Mesenchymal stem cell (in vitro differentiated cells and primary cell): ENCODE measurements at regions not wholly inside any gene's neighbourhood (a gene's known extent, or its start where the extent isn't known, plus 50 kb on each side); places are given as distances from the start of the nearest gene placed in this dataset.
"Not testable (repeated sequence)": the region's sequence is repeated elsewhere in the genome, so short reads cannot be mapped to it uniquely, and the experiment has no call there.

Source experiments
- DNase-seq: peaks from one replicate; pipeline ENCODE4 v3.0.0-alpha.2; 2013
- H2AFZ ChIP-seq: one replicate; pipeline ENCODE4 v1.6.1; 2013; ENCODE audit warnings: low read depth, mild to moderate bottlenecking, control low read depth, inconsistent platforms, low read length, moderate library complexity
- H2AK5ac ChIP-seq: 2 replicates; pipeline ENCODE4 v1.6.1; 2013; ENCODE audit warnings: low read length, moderate library complexity, mild to moderate bottlenecking, inconsistent platforms; ENCODE audit not compliant: severe bottlenecking
- H2BK120ac ChIP-seq: one replicate; pipeline ENCODE4 v1.6.1; 2013; ENCODE audit warnings: low read depth, mild to moderate bottlenecking, inconsistent platforms, low read length, moderate library complexity
- H2BK12ac ChIP-seq, 2 experiments: one replicate each; pipeline ENCODE4 v1.6.1; 2013; ENCODE audit warnings: inconsistent platforms in 2 of 2, low read length in 2 of 2, mild to moderate bottlenecking in 2 of 2, moderate library complexity in 2 of 2, control low read depth in 1 of 2
- H2BK15ac ChIP-seq: one replicate; pipeline ENCODE4 v1.6.1; 2013; ENCODE audit warnings: mild to moderate bottlenecking, low read depth, inconsistent platforms; ENCODE audit not compliant: poor library complexity, severe bottlenecking
- H2BK5ac ChIP-seq: 2 replicates; pipeline ENCODE4 v1.6.1; 2013; ENCODE audit warnings: low read depth, mild to moderate bottlenecking, low read length, control low read depth, inconsistent platforms; ENCODE audit not compliant: poor library complexity, severe bottlenecking
- H3K14ac ChIP-seq, 2 experiments: one replicate each; pipeline ENCODE4 v1.6.1; 2013; ENCODE audit warnings: inconsistent platforms in 2 of 2, low read length in 2 of 2, control low read depth in 1 of 2, mild to moderate bottlenecking in 1 of 2, moderate library complexity in 1 of 2
- H3K18ac ChIP-seq, 2 experiments: one replicate each; pipeline ENCODE4 v1.6.1; 2013; ENCODE audit warnings: inconsistent platforms in 2 of 2, low read length in 2 of 2, control low read depth in 1 of 2, low read depth in 1 of 2, mild to moderate bottlenecking in 1 of 2
- H3K23ac ChIP-seq, 2 experiments: one replicate each; pipeline ENCODE4 v1.6.1; 2013; ENCODE audit warnings: inconsistent platforms in 2 of 2, low read length in 2 of 2, mild to moderate bottlenecking in 2 of 2, moderate library complexity in 2 of 2, control low read depth in 1 of 2
- H3K27ac ChIP-seq: 2 replicates; pipeline ENCODE4 v1.5.1; 2013; ENCODE audit warnings: mild to moderate bottlenecking, moderate library complexity, low read length, control low read depth, inconsistent platforms; ENCODE audit not compliant: poor library complexity, severe bottlenecking
- H3K27me3 ChIP-seq, 2 experiments: 2 replicates each; pipeline versions ENCODE4 v1.6.1 to v1.7.0; 2013; ENCODE audit warnings: low read length in 2 of 2, mild to moderate bottlenecking in 2 of 2, moderate library complexity in 2 of 2, control low read depth in 1 of 2, inconsistent platforms in 1 of 2; ENCODE audit not compliant: control insufficient read depth in 1 of 2, insufficient read depth in 1 of 2
- H3K36me3 ChIP-seq, 2 experiments: 2 replicates each; pipeline versions ENCODE4 v1.6.1 to v1.7.0; 2013; ENCODE audit warnings: low read length in 2 of 2, control low read depth in 1 of 2, inconsistent platforms in 1 of 2, low read depth in 1 of 2, mild to moderate bottlenecking in 1 of 2; ENCODE audit not compliant: insufficient read depth in 2 of 2, control insufficient read depth in 1 of 2
- H3K4ac ChIP-seq, 2 experiments: one replicate each; pipeline ENCODE4 v1.6.1; 2013; ENCODE audit warnings: inconsistent platforms in 2 of 2, low read length in 2 of 2, mild to moderate bottlenecking in 2 of 2, moderate library complexity in 2 of 2, control low read depth in 1 of 2, low read depth in 1 of 2
- H3K4me1 ChIP-seq: 2 replicates; pipeline ENCODE4 v1.6.1; 2013; ENCODE audit warnings: low read depth, low read length, control low read depth; ENCODE audit not compliant: control insufficient read depth, insufficient read depth
- H3K4me2 ChIP-seq: 2 replicates; pipeline ENCODE4 v1.6.1; 2013; ENCODE audit warnings: low read length, mild to moderate bottlenecking, inconsistent platforms; ENCODE audit not compliant: poor library complexity, severe bottlenecking
- H3K4me3 ChIP-seq, 2 experiments: 2 replicates each; pipeline versions ENCODE4 v1.5.1 to v1.7.0; 2013; ENCODE audit warnings: low read length in 2 of 2, mild to moderate bottlenecking in 2 of 2, control low read depth in 1 of 2, low read depth in 1 of 2; ENCODE audit not compliant: insufficient read depth in 1 of 2
- H3K79me1 ChIP-seq: replicated peaks from 2 replicates; pipeline ENCODE4 v1.6.1; 2013; ENCODE audit warnings: mild to moderate bottlenecking, control low read depth, low read length, inconsistent platforms; ENCODE audit not compliant: poor library complexity, severe bottlenecking
- H3K9ac ChIP-seq: 2 replicates; pipeline ENCODE4 v1.7.0; 2013; ENCODE audit warnings: mild to moderate bottlenecking, low read length, moderate library complexity
- H3K9me3 ChIP-seq: 2 replicates; pipeline ENCODE4 v1.7.0; 2013; ENCODE audit warnings: mild to moderate bottlenecking, low read length; ENCODE audit not compliant: control insufficient read depth
- H4K8ac ChIP-seq: one replicate; pipeline ENCODE4 v1.6.1; 2013; ENCODE audit warnings: inconsistent platforms, mild to moderate bottlenecking, low read length, moderate library complexity
- H4K91ac ChIP-seq: one replicate; pipeline ENCODE4 v1.6.1; 2013; ENCODE audit warnings: mild to moderate bottlenecking, low read length, inconsistent platforms
- WGBS: methylation state at CpG from one replicate; pipeline ENCODE4 v1.1.7; 2013; ENCODE audit warnings: mixed read lengths; 5-methylcytosine and 5-hydroxymethylcytosine counted together

GRCh38 chr2:34147780-34148179, 548.7 kb upstream of the FAM98A start:
- Histone ChIP-seq H2BK12ac (no peak overlapping the region), H2BK15ac (no peak overlapping the region), H2BK120ac (no peak overlapping the region), H3K4me2 (no peak overlapping the region), H4K8ac (no peak overlapping the region), H3K79me1 (no peaks in the 10 kb centered on the region), H3K23ac (no peak overlapping the region), H2AFZ (no peak overlapping the region), H3K9ac (no peak overlapping the region), H3K14ac (no peak overlapping the region), H3K18ac (no peak overlapping the region), H3K4ac (no peak overlapping the region), H3K9me3 (no peaks in the 10 kb centered on the region), H2AK5ac (no peak overlapping the region), H3K4me1 (peaks cover 3% of the 10 kb centered on the region), H4K91ac (no peak overlapping the region), H3K27me3 (no peaks in the 10 kb centered on the region), H2BK5ac (no peak overlapping the region), H3K36me3 (no peaks in the 10 kb centered on the region), H3K4me3 (no peak overlapping the region), H3K27ac (no peak overlapping the region)
- WGBS = 85% methylated on average over 8 of the region's 8 CpGs
- DNase-seq = no peak

GRCh38 chr2:34143149-34143548, 544.0 kb upstream of the FAM98A start:
- Histone ChIP-seq H3K23ac (no peak overlapping the region), H3K27ac (no peak overlapping the region), H3K27me3 (no peaks in the 10 kb centered on the region), H3K4ac (no peak overlapping the region), H4K8ac (no peak overlapping the region), H3K4me3 (no peak overlapping the region), H3K14ac (no peak overlapping the region), H3K4me1 (peaks cover 2% of the 10 kb centered on the region), H2AFZ (no peak overlapping the region), H2BK12ac (no peak overlapping the region), H3K9ac (no peak overlapping the region), H3K79me1 (no peaks in the 10 kb centered on the region), H2AK5ac (no peak overlapping the region), H3K36me3 (no peaks in the 10 kb centered on the region), H2BK15ac (no peak overlapping the region), H4K91ac (no peak overlapping the region), H2BK120ac (no peak overlapping the region), H2BK5ac (no peak overlapping the region), H3K4me2 (no peak overlapping the region), H3K9me3 (no peaks in the 10 kb centered on the region), H3K18ac (no peak overlapping the region)
- no peak for DNase-seq
- 89% methylated on average over 1 of the region's 1 CpG for WGBS

GRCh38 chr2:34142531-34143008, 543.5 kb upstream of the FAM98A start:
- H2AFZ ChIP-seq, H4K8ac ChIP-seq, H3K4ac ChIP-seq, H3K27ac ChIP-seq, H2BK5ac ChIP-seq, H2AK5ac ChIP-seq, H3K23ac ChIP-seq, H3K4me2 ChIP-seq, H2BK12ac ChIP-seq, H3K9ac ChIP-seq, H4K91ac ChIP-seq, H3K79me1 ChIP-seq, H3K9me3 ChIP-seq, H3K4me3 ChIP-seq, H3K18ac ChIP-seq, H3K4me1 ChIP-seq, H3K36me3 ChIP-seq, H2BK120ac ChIP-seq, H3K14ac ChIP-seq, DNase-seq, H2BK15ac ChIP-seq, H3K27me3 ChIP-seq: not testable (repeated sequence)
- 84% methylated on average over 17 of the region's 18 CpGs for WGBS

GRCh38 chr2:34133065-34133464, 534.0 kb upstream of the FAM98A start:
- not testable (repeated sequence) for H3K4me3 ChIP-seq, H4K8ac ChIP-seq, H3K27me3 ChIP-seq, H2BK15ac ChIP-seq, H3K9ac ChIP-seq, H3K4me2 ChIP-seq, DNase-seq, H3K4ac ChIP-seq, H3K23ac ChIP-seq, H3K36me3 ChIP-seq, H2AK5ac ChIP-seq, H2BK5ac ChIP-seq, H3K18ac ChIP-seq, H4K91ac ChIP-seq, H3K14ac ChIP-seq, H2AFZ ChIP-seq, H3K4me1 ChIP-seq, H2BK120ac ChIP-seq, H3K27ac ChIP-seq, H2BK12ac ChIP-seq, H3K9me3 ChIP-seq, H3K79me1 ChIP-seq
- WGBS = 91% methylated on average over 19 of the region's 24 CpGs
